Activated B cell treated with CpG ODN at 0.5 μM for 24 hours (primary cell): ENCODE measurements at regions not wholly inside any gene's neighbourhood (a gene's known extent, or its start where the extent isn't known, plus 50 kb on each side); places are given as distances from the start of the nearest gene placed in this dataset.
"Not testable (repeated sequence)": the region's sequence is repeated elsewhere in the genome, so short reads cannot be mapped to it uniquely, and the experiment has no call there.

ENCODE experiments used
- ATAC-seq: fragments of 200-7000 bp; cut with Tn5 transposase; one replicate; pipeline ENCODE4 v1.10.0; 2021; ENCODE audit warnings: low read depth, mild to moderate bottlenecking, moderate library complexity
- CTCF ChIA-PET: fragments of 350-600 bp; sonication (Branson Sonifier 250); formaldehyde crosslinking; loops from one replicate; lab custom pipeline; 2021; ENCODE audit warnings: antibody characterized with exemption; lab: Charles Lee
- POLR2A ChIA-PET: fragments of 350-600 bp; sonication (Branson Sonifier 250); formaldehyde crosslinking; loops from one replicate; lab custom pipeline; 2021; ENCODE audit warnings: antibody characterized with exemption; lab: Charles Lee
- DNase-seq: peaks from one replicate; pipeline ENCODE4 v3.0.0; 2022
- H3K27ac Mint-ChIP-seq: one replicate; pipeline ENCODE4 v1.8.0; 2020; ENCODE audit warnings: mixed read lengths
- H3K27me3 Mint-ChIP-seq: one replicate; pipeline ENCODE4 v1.8.0; 2021; ENCODE audit warnings: mixed read lengths
- H3K36me3 Mint-ChIP-seq: one replicate; pipeline ENCODE4 v1.8.0; 2021; ENCODE audit warnings: low read depth, mixed read lengths
- H3K4me1 Mint-ChIP-seq: one replicate; pipeline ENCODE4 v1.8.0; 2021; ENCODE audit warnings: mixed read lengths
- H3K4me3 Mint-ChIP-seq: one replicate; pipeline ENCODE4 v1.8.0; 2020; ENCODE audit warnings: mild to moderate bottlenecking, mixed read lengths
- H3K9me3 Mint-ChIP-seq: one replicate; pipeline ENCODE4 v1.8.0; 2020; ENCODE audit warnings: mixed read lengths
- intact Hi-C: fragments of 100-400 bp; cut with micrococcal nuclease; formaldehyde crosslinking; loops from one replicate; pipeline ENCODE4 v1.15.1; 2024
- TF ChIP-seq, protein P1 (sequence below): fragments of 200-600 bp; IDR thresholded peaks from one replicate; pipeline ENCODE4 v1.8.0; 2022; ENCODE audit warnings: antibody characterized with exemption, mild to moderate bottlenecking

DNA sequence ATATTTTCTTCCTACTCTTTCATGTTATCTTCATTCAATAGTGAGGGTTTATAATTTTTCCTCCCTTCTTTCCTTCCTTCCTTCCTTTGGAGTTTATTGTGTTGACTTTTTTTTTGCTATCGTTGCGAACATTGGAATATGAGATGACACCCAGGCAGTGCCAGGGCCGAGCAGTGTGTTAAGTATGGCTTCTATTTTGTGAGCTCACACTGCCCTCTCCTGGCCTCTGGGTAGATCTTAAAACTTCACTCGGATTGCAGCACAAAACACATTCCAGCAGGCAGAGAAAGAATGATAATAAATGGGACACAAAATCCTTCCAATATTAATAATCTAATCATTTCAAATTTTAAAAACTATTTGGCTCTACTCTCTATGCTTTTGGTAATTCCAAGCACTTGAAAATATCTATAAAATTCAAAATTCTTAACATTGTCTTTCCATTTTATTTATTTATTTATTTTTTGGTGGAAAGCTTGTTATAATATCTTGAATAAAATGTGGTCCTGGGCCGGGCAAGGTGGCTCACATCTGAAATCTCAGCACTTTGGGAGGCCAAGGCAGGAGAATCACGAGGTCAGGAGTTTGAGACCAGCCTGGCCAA lies 147.4 kb upstream of the OLIG3 start:
- Mint-ChIP-seq H3K27ac (no peak overlapping the region), H3K27me3 (peaks cover 1% of the 10 kb centered on the region), H3K9me3 (no peaks in the 10 kb centered on the region), H3K4me3 (no peak overlapping the region), H3K4me1 (peaks cover 12% of the 10 kb centered on the region), H3K36me3 (no peaks in the 10 kb centered on the region)
- ATAC-seq, result peak; percentile 83
- CTCF ChIA-PET, result interaction anchor here (0.5 to 1.5 kb wide), 12 partner anchors 300 to 997 kb away, joined by 3 to 11 read pairs (median 4); no protein-coding TSS in a partner anchor
- POLR2A ChIA-PET, result interaction anchor here (0.7 kb wide), 1 partner anchor 620 kb away, joined by 3 read pairs; no protein-coding TSS in a partner anchor
- intact Hi-C loops, result loop anchor here (1.0 to 10.0 kb wide), 15 partner anchors 144 to 1058 kb away; partner anchors contain the start of genes MAP3K5, PERP and PEX7
- peak; percentile 20 for DNase-seq
- TF ChIP-seq, protein P1, sequence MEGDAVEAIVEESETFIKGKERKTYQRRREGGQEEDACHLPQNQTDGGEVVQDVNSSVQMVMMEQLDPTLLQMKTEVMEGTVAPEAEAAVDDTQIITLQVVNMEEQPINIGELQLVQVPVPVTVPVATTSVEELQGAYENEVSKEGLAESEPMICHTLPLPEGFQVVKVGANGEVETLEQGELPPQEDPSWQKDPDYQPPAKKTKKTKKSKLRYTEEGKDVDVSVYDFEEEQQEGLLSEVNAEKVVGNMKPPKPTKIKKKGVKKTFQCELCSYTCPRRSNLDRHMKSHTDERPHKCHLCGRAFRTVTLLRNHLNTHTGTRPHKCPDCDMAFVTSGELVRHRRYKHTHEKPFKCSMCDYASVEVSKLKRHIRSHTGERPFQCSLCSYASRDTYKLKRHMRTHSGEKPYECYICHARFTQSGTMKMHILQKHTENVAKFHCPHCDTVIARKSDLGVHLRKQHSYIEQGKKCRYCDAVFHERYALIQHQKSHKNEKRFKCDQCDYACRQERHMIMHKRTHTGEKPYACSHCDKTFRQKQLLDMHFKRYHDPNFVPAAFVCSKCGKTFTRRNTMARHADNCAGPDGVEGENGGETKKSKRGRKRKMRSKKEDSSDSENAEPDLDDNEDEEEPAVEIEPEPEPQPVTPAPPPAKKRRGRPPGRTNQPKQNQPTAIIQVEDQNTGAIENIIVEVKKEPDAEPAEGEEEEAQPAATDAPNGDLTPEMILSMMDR, result peak; percentile 58

DNA sequence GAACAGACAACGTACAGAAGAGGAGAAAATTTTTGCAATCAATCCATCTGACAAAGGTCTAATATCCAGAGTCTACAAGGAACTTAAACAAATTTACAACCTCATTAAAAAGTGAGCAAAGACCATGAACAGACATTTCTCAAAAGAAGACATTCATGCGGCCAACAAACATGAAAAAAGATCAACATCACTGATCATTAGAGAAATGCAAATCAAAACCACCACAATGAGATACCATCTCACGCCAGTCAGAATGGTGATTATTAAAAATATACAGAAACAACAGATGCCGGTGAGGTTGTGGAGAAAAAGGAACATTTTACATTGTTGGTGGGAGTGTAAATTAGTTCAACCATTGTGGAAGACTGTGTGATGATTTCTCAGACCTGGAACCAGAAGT lies 149.0 kb upstream of the OLIG3 start:
- H3K27ac Mint-ChIP-seq, POLR2A ChIA-PET, H3K9me3 Mint-ChIP-seq, H3K4me3 Mint-ChIP-seq, H3K36me3 Mint-ChIP-seq, ATAC-seq, CTCF ChIA-PET, DNase-seq, H3K27me3 Mint-ChIP-seq: not testable (repeated sequence)
- H3K4me1 Mint-ChIP-seq, result peaks cover 12% of the 10 kb centered on the region
- intact Hi-C loops, result loop anchor here (5.0 to 10.0 kb wide), 3 partner anchors 146 to 818 kb away; partner anchors contain the start of genes PERP and PEX7

- H3K27ac Mint-ChIP-seq, H3K9me3 Mint-ChIP-seq, CTCF ChIA-PET, DNase-seq, ATAC-seq, POLR2A ChIA-PET, H3K4me1 Mint-ChIP-seq, H3K36me3 Mint-ChIP-seq, H3K4me3 Mint-ChIP-seq: not testable (repeated sequence)
- intact Hi-C loops, result loop anchor here (5.0 to 10.0 kb wide), 3 partner anchors 146 to 819 kb away; partner anchors contain the start of genes PERP and PEX7
- peaks cover 12% of the 10 kb centered on the region for H3K27me3 Mint-ChIP-seq
Measured at GRCh38 chr6:137643644-137644043, 149.4 kb upstream of the OLIG3 start.

GRCh38 chr6:137645850-137646249 lies 151.7 kb upstream of the OLIG3 start:
- no peaks in the 10 kb centered on the region for H3K9me3 Mint-ChIP-seq
- ChIA-PET CTCF (interaction anchor here (1.0 kb wide), 1 partner anchor 569 kb away, joined by 4 read pairs; no protein-coding TSS in a partner anchor), POLR2A (interaction anchor here (0.7 kb wide), 1 partner anchor 324 kb away, joined by 3 read pairs; no protein-coding TSS in a partner anchor)
- peaks cover 13% of the 10 kb centered on the region for H3K27me3 Mint-ChIP-seq
- H3K4me1 Mint-ChIP-seq, result no peaks in the 10 kb centered on the region
- DNase-seq (no peak), ATAC-seq (no peak)
- intact Hi-C loops, result loop anchor here (10.0 kb wide), 1 partner anchor 821 kb away; the partner anchor contains the start of gene PEX7
- H3K4me3 Mint-ChIP-seq, result no peak overlapping the region
- no peaks in the 10 kb centered on the region for H3K36me3 Mint-ChIP-seq
- H3K27ac Mint-ChIP-seq, result no peak overlapping the region
- TF ChIP-seq, protein P1, result no peak

DNA sequence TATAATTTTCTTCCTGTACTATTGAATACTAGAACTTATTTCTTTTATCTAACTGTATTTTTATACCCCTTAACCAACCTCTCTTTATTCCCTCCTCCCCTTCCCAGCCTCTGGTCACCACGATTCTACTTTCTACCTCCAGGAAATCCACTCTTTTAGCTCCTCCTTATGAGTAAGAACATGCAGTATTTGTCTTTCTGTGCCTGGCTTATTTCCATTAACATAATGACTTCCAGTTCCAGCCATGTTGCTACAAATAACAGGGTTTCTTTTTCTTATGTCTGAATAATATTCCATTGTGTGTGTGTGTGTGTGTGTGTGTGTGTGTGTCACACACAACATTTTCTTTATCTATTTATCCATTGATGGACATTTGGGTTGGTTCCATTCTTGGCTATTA lies 152.3 kb upstream of the OLIG3 start:
- no peak for ATAC-seq
- ChIA-PET CTCF (no interaction called here), POLR2A (interaction anchor here (0.7 kb wide), 1 partner anchor 323 kb away, joined by 3 read pairs; no protein-coding TSS in a partner anchor)
- Mint-ChIP-seq H3K4me3 (no peak overlapping the region), H3K27ac (no peak overlapping the region), H3K36me3 (no peaks in the 10 kb centered on the region), H3K4me1 (no peaks in the 10 kb centered on the region), H3K9me3 (peaks cover under 1% of the 10 kb centered on the region), H3K27me3 (peaks cover 14% of the 10 kb centered on the region)
- TF ChIP-seq, protein P1, result no peak
- intact Hi-C loops, result loop anchor here (10.0 kb wide), 1 partner anchor 822 kb away; the partner anchor contains the start of gene PEX7
- DNase-seq, result no peak
